ENCODE measurements at regions not wholly inside any gene's neighbourhood (a gene's known extent, or its start where the extent isn't known, plus 50 kb on each side); places are given as distances from the start of the nearest gene placed in this dataset.

GRCh38 chr12:93314177-93314497, 63.6 kb upstream of the NUDT4 start:
- intact Hi-C loops (cut with micrococcal nuclease), result no loop called here
- no peak overlapping the region for H3K27ac ChIP-seq (ENCODE audit: low read length)
- DNase-seq (no peak), ATAC-seq (no peak)
- H2AFZ ChIP-seq (ENCODE audit: low read length), result no peak overlapping the region
- no peaks in the 10 kb centered on the region for H3K27me3 ChIP-seq (ENCODE audit: low read length)
- H3K79me2 ChIP-seq (ENCODE audit: low read length), result no peaks in the 10 kb centered on the region
- H3K36me3 ChIP-seq (ENCODE audit: low read depth, low read length), result no peaks in the 10 kb centered on the region
- no peaks in the 10 kb centered on the region for H3K9me3 ChIP-seq (ENCODE audit: low read length)
- no peaks in the 10 kb centered on the region for H3F3A ChIP-seq (ENCODE audit: low read length, unreplicated experiment)
- no peak overlapping the region for H3K9ac ChIP-seq (ENCODE audit: low read length)
- CTCF ChIA-PET, result no interaction called here
- H4K20me1 ChIP-seq (ENCODE audit: low read length), result no peaks in the 10 kb centered on the region
- TF ChIP-seq EZH2 (IDR thresholded peaks at IDR 0.05; ENCODE audit: low read length, unreplicated experiment) (no peak), EZH2phosphoT487 (IDR thresholded peaks at IDR 0.05; ENCODE audit: borderline replicate concordance, low read length) (no peak), CTCF (conservative IDR thresholded peaks at IDR 0.05; ENCODE audit: low read depth, low read length) (no peak)
- POLR2A ChIA-PET (ENCODE audit: unreplicated experiment), result no interaction called here
- H3K9me2 ChIP-seq (replicated peaks; ENCODE audit: low read length), result no peaks in the 10 kb centered on the region
- H3K4me2 ChIP-seq (ENCODE audit: low read length), result no peak overlapping the region
- no TSS peak for BruUV-seq (replicated peaks)
- H3K4me1 ChIP-seq (ENCODE audit: insufficient read depth, low read length), result peaks cover 8% of the 10 kb centered on the region
- no peak overlapping the region for H3K4me3 ChIP-seq (ENCODE audit: low read length)

- no peak for ATAC-seq
- no peak overlapping the region for H2AFZ ChIP-seq (ENCODE audit: low read length)
- no peak overlapping the region for H3K4me2 ChIP-seq (ENCODE audit: low read length)
- TF ChIP-seq CTCF (conservative IDR thresholded peaks at IDR 0.05; ENCODE audit: low read depth, low read length), result no peak
- no peak for TF ChIP-seq EZH2 (IDR thresholded peaks at IDR 0.05; ENCODE audit: low read length, unreplicated experiment)
- TF ChIP-seq EZH2phosphoT487 (IDR thresholded peaks at IDR 0.05; ENCODE audit: borderline replicate concordance, low read length), result no peak
- H3K27ac ChIP-seq (ENCODE audit: low read length), result no peak overlapping the region
- H3K9me2 ChIP-seq (replicated peaks; ENCODE audit: low read length), result no peaks in the 10 kb centered on the region
- no peaks in the 10 kb centered on the region for H3K79me2 ChIP-seq (ENCODE audit: low read length)
- peaks cover 8% of the 10 kb centered on the region for H3K4me1 ChIP-seq (ENCODE audit: insufficient read depth, low read length)
- no peak for DNase-seq
- no peaks in the 10 kb centered on the region for H3K27me3 ChIP-seq (ENCODE audit: low read length)
- BruUV-seq (replicated peaks), result no TSS peak
- ChIA-PET CTCF (no interaction called here), POLR2A (ENCODE audit: unreplicated experiment) (no interaction called here)
- no peaks in the 10 kb centered on the region for H3K36me3 ChIP-seq (ENCODE audit: low read depth, low read length)
- H3K9me3 ChIP-seq (ENCODE audit: low read length), result no peaks in the 10 kb centered on the region
- no peak overlapping the region for H3K4me3 ChIP-seq (ENCODE audit: low read length)
- H3K9ac ChIP-seq (ENCODE audit: low read length), result no peak overlapping the region
- intact Hi-C loops (cut with micrococcal nuclease), result no loop called here
- no peaks in the 10 kb centered on the region for H4K20me1 ChIP-seq (ENCODE audit: low read length)
- no peaks in the 10 kb centered on the region for H3F3A ChIP-seq (ENCODE audit: low read length, unreplicated experiment)
These were observed 62.3 kb upstream of the NUDT4 start for GRCh38 chr12:93315385-93315906.

DNA sequence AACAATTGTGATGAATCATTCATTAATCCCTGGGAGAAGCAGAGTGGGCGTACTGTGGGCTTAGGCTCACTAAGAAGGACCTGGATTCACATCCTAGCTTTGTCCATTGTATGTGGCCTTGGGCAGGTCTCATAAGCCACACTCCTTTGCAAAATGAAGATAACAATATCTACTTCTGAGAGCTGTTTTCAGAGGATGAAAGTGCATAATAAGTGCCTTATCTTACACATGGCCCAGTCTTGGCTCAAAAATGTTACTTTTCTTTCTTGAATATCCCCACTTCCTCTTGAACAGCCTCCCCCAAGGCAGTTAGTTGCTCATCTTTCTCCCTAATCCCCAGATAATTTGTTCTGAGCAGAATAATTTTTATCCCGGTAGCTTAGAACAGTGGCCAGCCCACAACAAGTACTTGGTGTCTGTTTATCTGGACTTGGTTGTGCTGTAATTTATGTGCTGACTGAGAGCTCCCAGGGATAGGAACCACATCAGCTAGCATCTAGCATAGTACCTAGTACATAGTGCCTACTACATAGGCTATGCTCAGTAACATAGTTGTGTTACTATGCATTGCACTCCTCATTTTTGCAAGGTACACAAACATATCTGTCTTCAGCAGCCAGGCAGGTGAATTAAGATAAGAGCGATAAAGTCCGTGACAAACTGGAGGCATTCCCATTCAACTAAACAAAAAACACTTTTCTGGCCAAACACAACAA, 61.7 kb upstream of the NUDT4 start:
- Histone ChIP-seq H3K9me3 (ENCODE audit: low read length) (no peaks in the 10 kb centered on the region), H3F3A (ENCODE audit: low read length, unreplicated experiment) (no peaks in the 10 kb centered on the region), H3K27me3 (ENCODE audit: low read length) (no peaks in the 10 kb centered on the region), H3K9ac (ENCODE audit: low read length) (no peak overlapping the region), H3K36me3 (ENCODE audit: low read depth, low read length) (no peaks in the 10 kb centered on the region), H3K4me3 (ENCODE audit: low read length) (no peak overlapping the region), H3K4me1 (ENCODE audit: insufficient read depth, low read length) (peaks cover 8% of the 10 kb centered on the region), H4K20me1 (ENCODE audit: low read length) (no peaks in the 10 kb centered on the region), H3K4me2 (ENCODE audit: low read length) (no peak overlapping the region), H3K9me2 (replicated peaks; ENCODE audit: low read length) (no peaks in the 10 kb centered on the region), H3K79me2 (ENCODE audit: low read length) (no peaks in the 10 kb centered on the region), H2AFZ (ENCODE audit: low read length) (no peak overlapping the region), H3K27ac (ENCODE audit: low read length) (no peak overlapping the region)
- CTCF ChIA-PET, result no interaction called here
- ATAC-seq (no peak), DNase-seq (no peak)
- TF ChIP-seq EZH2phosphoT487 (IDR thresholded peaks at IDR 0.05; ENCODE audit: borderline replicate concordance, low read length) (no peak), CTCF (conservative IDR thresholded peaks at IDR 0.05; ENCODE audit: low read depth, low read length) (no peak), EZH2 (IDR thresholded peaks at IDR 0.05; ENCODE audit: low read length, unreplicated experiment) (no peak)
- intact Hi-C loops (cut with micrococcal nuclease), result no loop called here
- POLR2A ChIA-PET (ENCODE audit: unreplicated experiment), result no interaction called here
- BruUV-seq (replicated peaks), result no TSS peak

Measured in PC-3 (cell line).